ENCODE measurements at regions not wholly inside any gene's neighbourhood (a gene's known extent, or its start where the extent isn't known, plus 50 kb on each side); places are given as distances from the start of the nearest gene placed in this dataset.
A peak's percentile ranks its signal among the peaks of the same experiment; 100 is the strongest.
"Not testable (repeated sequence)": the region's sequence is repeated elsewhere in the genome, so short reads cannot be mapped to it uniquely, and the experiment has no call there.

DNA sequence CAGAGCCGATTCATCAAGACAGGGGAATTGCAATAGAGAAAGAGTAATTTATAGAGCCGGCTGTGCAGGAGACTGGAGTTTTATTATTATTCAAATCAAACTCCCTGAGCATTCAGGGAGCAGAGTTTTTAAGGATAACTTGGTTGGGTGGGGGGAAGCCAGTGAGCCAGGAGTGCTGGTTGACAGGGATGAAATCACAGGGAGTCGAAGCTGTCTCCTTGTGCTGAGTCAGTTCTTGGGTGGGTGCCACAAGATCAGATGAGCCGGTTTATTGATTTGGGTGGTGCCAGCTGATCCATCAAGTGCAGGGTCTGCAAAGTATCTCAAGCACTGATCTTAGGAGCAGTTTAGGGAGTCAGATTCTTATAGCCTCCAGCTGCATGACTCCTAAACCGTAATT is 95.4 kb upstream of the CCDC80 start:
- no peak for DNase-seq

DNA sequence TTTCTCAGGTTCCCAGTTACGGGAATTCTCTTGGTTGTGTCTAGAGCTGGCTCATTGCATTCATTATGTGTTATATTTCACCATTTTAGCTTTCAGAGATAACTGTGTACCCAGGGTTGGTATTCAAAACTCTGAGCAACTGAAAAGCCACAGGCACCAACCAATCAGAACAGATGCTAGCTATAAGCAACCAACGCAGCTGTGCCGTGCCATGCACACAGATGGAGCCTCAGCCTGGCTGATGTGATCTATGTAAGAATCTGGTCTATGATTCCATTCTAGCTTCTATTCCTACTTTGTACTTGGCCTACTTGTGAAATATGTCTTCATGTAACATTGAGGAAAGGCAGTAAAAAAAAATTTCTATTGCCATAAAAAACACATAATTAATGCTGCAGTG is 95.0 kb upstream of the CCDC80 start:
- DNase-seq, result no peak

GRCh38 chr3:112734736-112735350 is 93.9 kb upstream of the CCDC80 start:
- peak; percentile 49 for DNase-seq

DNA sequence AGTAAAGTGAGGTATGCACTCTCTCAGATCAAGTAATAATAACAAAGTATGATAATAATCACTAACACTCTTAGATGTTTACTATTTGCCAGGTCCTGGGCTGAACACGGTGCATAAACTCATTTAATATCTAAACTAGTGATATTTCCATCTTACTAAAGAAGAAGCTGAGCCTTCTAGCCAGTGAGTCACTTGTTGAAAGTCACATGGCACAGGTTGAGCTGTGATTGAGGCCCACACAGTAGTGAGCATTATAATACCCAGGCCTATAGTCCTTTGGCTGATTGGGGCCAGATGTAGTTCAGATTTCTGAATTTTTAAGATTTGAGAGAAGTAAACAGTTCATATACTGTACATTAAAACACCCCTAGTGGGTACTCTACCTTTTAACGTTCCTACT is 93.2 kb upstream of the CCDC80 start:
- no peak for DNase-seq

GRCh38 chr3:112730210-112730609 is 89.3 kb upstream of the CCDC80 start:
- no peak for DNase-seq

DNA sequence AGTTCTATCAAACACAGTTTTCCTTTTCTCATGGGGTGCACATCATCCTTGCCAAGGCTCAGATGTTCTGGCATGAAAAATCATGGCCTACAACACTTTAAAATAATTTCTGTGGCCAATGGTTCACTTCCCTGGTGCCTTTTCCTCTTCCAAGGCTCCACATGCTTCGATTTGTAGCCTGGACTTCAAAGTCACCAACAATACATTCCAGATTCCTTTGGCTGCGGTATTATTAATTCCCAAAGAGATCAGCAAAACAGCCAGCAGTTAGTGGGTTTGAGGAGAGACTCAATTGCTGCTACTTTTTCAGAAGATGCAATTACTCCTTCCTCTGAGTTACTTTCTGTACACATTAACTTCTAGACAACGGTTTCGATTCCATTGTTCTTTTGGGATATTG is 80.3 kb upstream of the CCDC80 start:
- DNase-seq, result no peak

DNA sequence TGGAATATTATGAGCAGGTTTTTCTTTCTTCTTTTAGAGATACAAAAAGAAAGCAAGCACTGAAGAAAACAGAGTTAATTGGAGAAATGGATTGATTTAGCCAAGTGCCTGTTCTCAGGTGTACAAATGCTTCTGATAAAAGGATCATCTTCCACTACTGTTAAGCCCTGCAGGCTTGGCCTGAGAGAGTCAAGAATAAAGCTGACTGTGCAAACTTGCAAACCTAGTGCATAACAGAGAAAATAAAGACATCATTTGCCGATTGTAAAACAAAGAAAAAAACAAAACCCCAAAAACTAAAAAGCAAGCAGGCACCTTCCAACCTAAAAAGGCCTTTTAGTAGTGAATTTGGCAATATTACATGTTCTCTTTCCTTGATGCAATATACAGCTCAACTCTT is 78.0 kb upstream of the CCDC80 start:
- DNase-seq, result no peak

- no peak for DNase-seq
These were observed 77.6 kb upstream of the CCDC80 start for GRCh38 chr3:112718516-112718915.

DNA sequence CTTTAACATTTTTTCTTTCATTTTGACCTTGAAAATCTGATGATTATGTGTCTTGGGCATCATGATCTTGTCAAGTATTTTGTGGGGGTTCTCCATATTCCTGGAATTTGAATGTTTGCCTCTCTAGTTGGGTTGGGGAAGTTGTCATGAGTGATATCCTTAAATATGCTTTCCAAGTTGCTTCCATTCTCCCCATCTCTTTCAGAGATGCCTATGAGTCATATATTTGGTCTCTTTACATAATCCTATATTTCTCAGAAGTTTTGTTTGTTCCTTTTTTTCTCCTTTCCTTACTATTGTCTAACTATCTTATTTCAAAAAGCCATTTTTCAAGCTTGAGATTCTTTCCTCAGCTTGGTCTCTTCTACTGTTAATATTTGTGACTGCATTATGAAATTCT is 69.0 kb upstream of the CCDC80 start:
- DNase-seq, result no peak

DNA sequence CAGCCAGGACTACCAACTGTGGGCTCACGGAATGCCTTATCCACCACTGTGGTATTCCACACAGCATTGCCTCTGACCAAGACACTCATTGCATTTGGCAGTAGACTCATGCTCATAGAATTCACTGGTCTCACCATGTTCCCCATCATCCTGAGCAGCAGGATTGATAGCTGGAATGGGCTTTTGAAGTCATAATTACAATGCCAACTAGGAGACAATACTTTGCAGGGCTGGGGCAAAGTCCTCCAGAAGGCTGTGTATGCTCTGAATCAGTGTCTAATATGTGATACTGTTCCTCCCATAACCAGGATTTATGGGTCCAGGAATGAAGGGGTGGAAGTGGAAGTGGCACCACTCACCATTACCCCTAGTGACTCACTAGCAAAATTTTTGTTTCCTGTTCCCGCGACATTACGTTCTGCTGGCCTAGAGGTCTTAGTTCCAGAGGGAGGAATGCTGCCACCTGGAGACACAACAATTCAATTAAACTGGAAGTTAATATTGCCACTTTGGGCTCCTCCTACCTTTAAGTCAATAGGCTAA is 58.6 kb upstream of the CCDC80 start:
- DNase-seq, result no peak

DNA sequence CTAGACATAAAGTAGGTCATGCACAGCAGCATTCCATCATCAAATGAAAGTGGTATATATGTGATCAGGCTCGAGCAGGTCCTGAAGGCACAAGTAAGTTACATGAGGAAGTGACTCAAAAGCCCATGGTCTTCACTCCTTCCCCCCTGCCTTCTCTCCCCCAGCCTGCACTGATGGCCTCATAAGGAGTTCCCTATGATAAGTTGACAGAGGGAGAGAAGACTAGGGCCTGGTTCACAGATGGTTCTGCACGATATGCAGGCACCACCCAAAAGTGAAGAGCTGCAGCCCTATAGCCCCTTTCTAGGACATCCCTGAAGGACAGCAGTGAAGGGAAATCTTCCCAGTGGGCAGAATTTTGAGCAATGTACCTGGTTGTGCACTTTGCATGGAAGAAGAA is 57.5 kb upstream of the CCDC80 start:
- DNase-seq, result not testable (repeated sequence)

DNA sequence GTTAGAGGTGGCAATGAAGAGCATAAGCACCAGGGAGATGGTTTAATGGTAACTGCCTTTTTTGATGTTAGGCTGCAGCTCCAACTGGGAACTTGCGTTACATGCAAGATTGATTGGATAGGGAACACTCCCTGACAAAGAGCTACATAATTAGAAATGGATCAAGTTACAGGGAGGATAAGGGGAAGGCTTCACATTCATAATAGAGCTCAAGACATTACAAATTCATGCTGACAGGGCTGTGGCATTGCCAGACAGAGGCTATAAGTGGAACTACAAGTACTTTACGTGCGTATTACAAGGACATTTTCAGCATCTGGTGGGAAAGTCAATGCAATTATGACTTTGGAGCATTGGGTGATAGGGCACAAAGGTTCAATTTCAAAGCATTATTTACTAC is 55.3 kb upstream of the CCDC80 start:
- DNase-seq, result not testable (repeated sequence)

DNA sequence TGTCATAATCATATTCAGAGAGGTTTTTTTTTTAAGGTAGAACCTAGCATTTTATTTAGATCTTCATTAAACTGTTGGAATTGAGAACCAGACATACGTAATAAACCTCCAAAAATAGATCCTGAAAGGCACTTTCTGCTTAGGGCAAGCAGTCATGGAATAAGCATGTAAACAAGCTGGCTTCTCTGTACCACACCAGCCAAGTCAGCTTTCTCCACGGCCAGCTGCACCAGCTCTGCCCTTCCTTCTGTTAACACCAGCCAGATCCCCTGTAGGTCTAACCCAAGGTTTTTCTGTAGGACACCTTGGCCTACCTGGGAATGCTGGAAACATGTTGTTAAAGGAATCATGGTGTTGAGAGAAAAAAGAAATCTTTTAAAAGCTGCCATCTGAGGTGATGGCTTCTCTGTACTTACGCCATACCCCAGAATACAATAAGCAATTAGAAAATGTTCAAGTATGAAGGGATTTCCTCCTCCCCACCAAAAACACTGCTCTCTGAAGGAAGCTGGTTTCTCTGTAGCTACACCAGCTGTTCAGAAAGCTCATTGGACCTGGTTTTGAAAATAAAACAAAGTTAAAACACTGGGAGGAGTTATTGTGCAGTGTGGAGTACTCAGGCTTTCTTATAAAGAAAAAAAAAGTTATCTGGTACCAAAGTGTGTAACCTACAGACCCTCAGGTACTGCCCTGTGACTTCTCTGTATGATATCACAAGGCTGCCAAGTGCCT is 54.6 kb upstream of the CCDC80 start:
- DNase-seq, result not testable (repeated sequence)

DNA sequence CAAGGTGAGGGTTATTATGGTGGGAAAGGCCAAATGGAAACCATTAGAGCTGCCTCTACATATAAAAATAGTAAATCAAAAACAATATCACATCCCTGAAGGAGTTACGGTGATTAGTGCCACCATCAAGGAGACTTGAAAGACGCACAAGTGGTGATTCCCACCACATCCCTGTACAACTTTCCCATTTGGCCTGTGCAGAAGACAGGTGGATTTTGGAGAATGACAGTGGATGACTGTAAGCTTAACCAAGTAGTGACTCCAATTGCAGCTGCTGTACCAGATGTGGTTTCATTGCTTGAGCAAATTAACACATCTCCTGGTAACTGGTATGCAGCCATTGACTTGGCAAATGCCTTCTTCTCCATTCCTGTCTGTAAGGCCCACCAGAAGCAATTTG is 54.0 kb upstream of the CCDC80 start:
- not testable (repeated sequence) for DNase-seq

GRCh38 chr3:112693186-112693585 is 52.2 kb upstream of the CCDC80 start:
- DNase-seq, result no peak
